ENCODE measurements at regions not wholly inside any gene's neighbourhood (a gene's known extent, or its start where the extent isn't known, plus 50 kb on each side); places are given as distances from the start of the nearest gene placed in this dataset.

- H3K9me1 ChIP-seq (ENCODE audit: insufficient read depth, low read length) = no peaks in the 10 kb centered on the region
- ChIA-PET POLR2A (ENCODE audit: unreplicated experiment) (no interaction called here), CTCF (no interaction called here)
- H2AFZ ChIP-seq (replicated peaks; ENCODE audit: low read length, poor library complexity) = no peak overlapping the region
- H3K4me3 ChIP-seq (ENCODE audit: insufficient read depth, low read depth, low read length) = no peak overlapping the region
- H2BK15ac ChIP-seq (ENCODE audit: low read depth, low read length) = no peak overlapping the region
- no peak overlapping the region for H2AK5ac ChIP-seq (ENCODE audit: low read depth, low read length)
- no peaks in the 10 kb centered on the region; the same call in 1 of the 2 replicates for H3K27me3 ChIP-seq (ENCODE audit: control insufficient read depth, insufficient read depth, low read length)
- no peak overlapping the region for H4K91ac ChIP-seq (ENCODE audit: insufficient read depth, low read depth, low read length)
- TF ChIP-seq RCOR1 (IDR thresholded peaks at IDR 0.05; ENCODE audit: insufficient replicate concordance, low read length) (no peak), POLR2A (IDR thresholded peaks at IDR 0.05; ENCODE audit: low read depth, low read length) (no peak), CTCF (conservative IDR thresholded peaks at IDR 0.05; ENCODE audit: low read depth, low read length) (no peak)
- no peak overlapping the region for H2BK120ac ChIP-seq (ENCODE audit: low read depth, low read length)
- H3K36me3 ChIP-seq (ENCODE audit: control insufficient read depth, insufficient read depth, low read length) = no peaks in the 10 kb centered on the region
- H2AK9ac ChIP-seq (replicated peaks; ENCODE audit: low read depth, low read length, poor library complexity) = no peak overlapping the region
- no peak overlapping the region for H2BK20ac ChIP-seq (ENCODE audit: low read depth, low read length)
- WGBS, 2 experiments (ENCODE audit: extremely low coverage in 2 of 2, insufficient read length in 1 of 2) = no CpG with 5 or more reads among the region's 3 CpGs
- no peak overlapping the region for H3K56ac ChIP-seq (ENCODE audit: extremely low read depth, insufficient read depth, low read length)
- H3K79me1 ChIP-seq (ENCODE audit: low read depth in 1 of 2, low read length in 2 of 2) = no peaks in the 10 kb centered on the region
- H3K9me3 ChIP-seq (ENCODE audit: control insufficient read depth, insufficient read depth, low read length) = no peaks in the 10 kb centered on the region
- dilution Hi-C loops (cut with HindIII; ENCODE audit: low sequenced_read_pairs, unreplicated experiment) = no loop called here
- no peak overlapping the region for H4K5ac ChIP-seq (ENCODE audit: low read depth, low read length)
- DNase-seq (no peak), ATAC-seq (ENCODE audit: low read depth) (no peak)
- no peak overlapping the region for H3K4ac ChIP-seq (ENCODE audit: low read depth, low read length)
- in situ Hi-C loops (cut with MboI; ENCODE audit: low sequenced_read_pairs) = no loop called here
- no peak overlapping the region for H3K27ac ChIP-seq (ENCODE audit: insufficient read depth, low read length)
- BruUV-seq (replicated peaks) = no TSS peak
- H4K20me1 ChIP-seq (ENCODE audit: insufficient read depth, low read length) = no peaks in the 10 kb centered on the region
- intact Hi-C loops (cut with micrococcal nuclease) = loop anchor here (5.0 kb wide), 1 partner anchor 50 kb away; no protein-coding TSS in a partner anchor
- H3K23ac ChIP-seq (ENCODE audit: low read depth, low read length) = no peak overlapping the region
- no peak overlapping the region for H4K8ac ChIP-seq (ENCODE audit: low read depth in 2 of 2, low read length in 2 of 2)
- H3K9ac ChIP-seq (ENCODE audit: low read depth, low read length) = no peak overlapping the region
- H3K4me2 ChIP-seq (ENCODE audit: low read depth, low read length) = no peak overlapping the region
- H3K18ac ChIP-seq (ENCODE audit: low read depth, low read length) = no peak overlapping the region
- no peaks in the 10 kb centered on the region for H3K4me1 ChIP-seq (ENCODE audit: control insufficient read depth, insufficient read depth, low read length)
- H3K14ac ChIP-seq (replicated peaks; ENCODE audit: low read depth, low read length) = no peak overlapping the region
- H2BK5ac ChIP-seq (ENCODE audit: low read depth, low read length, poor library complexity, severe bottlenecking) = no peak overlapping the region
Measured at GRCh38 chr11:95606824-95607223, 182.8 kb downstream of the FAM76B start.

Measured in IMR-90 (cell line).